NCI-H510A treated with DMSO at 0.1 percent for 48 hours (cell line): ENCODE measurements at regions not wholly inside any gene's neighbourhood (a gene's known extent, or its start where the extent isn't known, plus 50 kb on each side); places are given as distances from the start of the nearest gene placed in this dataset.

ENCODE experiments used
- DNase-seq: peaks from one replicate; lab custom pipeline; 2025; lab: John Stamatoyannopoulos, UW

DNA sequence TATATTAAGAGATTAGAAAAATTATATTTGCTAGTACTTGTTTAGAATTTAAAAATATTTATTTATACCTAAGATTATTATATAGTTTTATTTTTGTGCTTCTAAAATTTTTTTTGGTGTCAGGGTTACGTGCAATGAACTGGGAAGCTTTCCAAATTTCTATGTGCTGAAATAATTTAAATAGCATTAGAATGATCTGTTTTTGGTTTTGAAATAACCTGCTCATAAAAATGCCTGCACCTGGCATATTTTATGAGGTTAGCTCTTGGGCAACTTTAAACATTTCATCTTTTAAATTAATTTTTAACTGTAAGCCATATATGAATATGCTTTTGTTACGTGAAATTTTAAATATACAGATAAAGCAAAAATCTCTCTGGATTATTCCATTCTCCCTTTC lies 482.5 kb downstream of the GLRX3 start:
- no peak for DNase-seq

- no peak for DNase-seq
Observed at GRCh38 chr10:130621231-130621775, 485.1 kb downstream of the GLRX3 start.

- no peak for DNase-seq
Observed at GRCh38 chr10:130623680-130624267, 487.6 kb downstream of the GLRX3 start.

DNA sequence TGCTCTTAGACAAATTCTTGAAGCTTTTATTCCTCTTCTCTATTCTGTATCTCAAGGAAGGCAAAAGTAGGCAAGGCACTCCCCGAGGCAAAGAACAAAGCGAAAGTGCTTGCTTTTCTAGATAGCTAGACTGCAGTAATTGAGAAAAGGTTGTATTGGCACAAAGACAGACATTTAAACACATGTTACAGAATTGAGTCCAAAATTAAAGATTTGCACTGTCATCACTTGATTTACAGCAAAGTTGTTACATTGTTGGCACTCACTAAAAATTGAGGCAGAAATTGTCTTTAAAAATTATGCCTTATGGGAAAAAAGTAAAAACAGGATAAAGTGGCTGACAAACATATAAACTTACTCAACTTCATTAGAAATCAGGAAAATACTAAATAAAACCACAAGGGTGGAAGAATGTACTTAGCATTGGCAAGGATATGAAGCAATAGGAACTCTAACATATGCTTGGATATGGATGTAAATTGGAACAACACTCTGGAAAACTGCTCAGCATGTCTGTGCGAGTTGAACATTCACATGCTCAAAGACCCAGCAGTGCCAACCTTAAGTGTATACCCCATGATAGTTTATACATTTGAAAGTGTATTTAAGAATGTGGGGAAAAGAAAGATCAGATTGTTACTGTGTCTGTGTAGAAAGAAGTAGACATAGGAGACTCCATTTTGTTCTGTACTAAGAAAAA lies 491.3 kb downstream of the GLRX3 start:
- no peak for DNase-seq

- DNase-seq: no peak
Observed at GRCh38 chr10:130630135-130630534, 493.9 kb downstream of the GLRX3 start.

GRCh38 chr10:130631142-130632096 lies 495.2 kb downstream of the GLRX3 start:
- DNase-seq: no peak

- no peak for DNase-seq
Observed at GRCh38 chr10:130634816-130635215, 498.6 kb downstream of the GLRX3 start.

DNA sequence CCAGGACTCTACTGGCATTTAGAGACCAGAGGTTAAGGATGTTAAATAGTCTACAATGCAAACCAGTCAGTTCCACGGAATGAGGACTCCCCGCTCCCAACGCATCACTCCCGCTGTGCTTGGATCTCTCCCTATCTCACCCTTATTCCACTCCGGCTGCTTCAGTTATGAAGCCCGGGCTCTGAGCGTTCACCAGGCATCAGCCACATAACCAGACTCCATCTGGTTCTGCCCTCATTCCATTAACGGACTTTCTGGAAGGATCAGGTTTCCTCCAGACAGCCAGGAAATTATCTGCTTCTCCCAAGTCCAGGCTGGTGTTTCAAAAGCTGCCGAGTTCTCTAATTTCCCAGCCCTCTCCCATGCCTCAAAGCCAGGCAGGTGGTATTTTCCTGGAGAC lies 499.3 kb downstream of the GLRX3 start:
- DNase-seq: no peak

- no peak for DNase-seq
Observed at GRCh38 chr10:130636313-130636930, 500.2 kb downstream of the GLRX3 start.

- no peak for DNase-seq
Observed at GRCh38 chr10:130637089-130637676, 501.0 kb downstream of the GLRX3 start.

- DNase-seq: no peak
Observed at GRCh38 chr10:130638991-130639390, 502.8 kb downstream of the GLRX3 start.

GRCh38 chr10:130642926-130643325 lies 506.7 kb downstream of the GLRX3 start:
- DNase-seq: no peak

- no peak for DNase-seq
Observed at GRCh38 chr10:130647341-130647740, 511.1 kb downstream of the GLRX3 start.

- DNase-seq: no peak
Observed at GRCh38 chr10:130648807-130649206, 512.6 kb downstream of the GLRX3 start.

GRCh38 chr10:130652544-130652943 lies 516.4 kb downstream of the GLRX3 start:
- no peak for DNase-seq

GRCh38 chr10:130652964-130653578 lies 516.9 kb downstream of the GLRX3 start:
- DNase-seq: no peak

GRCh38 chr10:130654726-130655125 lies 518.5 kb downstream of the GLRX3 start:
- DNase-seq: no peak

DNA sequence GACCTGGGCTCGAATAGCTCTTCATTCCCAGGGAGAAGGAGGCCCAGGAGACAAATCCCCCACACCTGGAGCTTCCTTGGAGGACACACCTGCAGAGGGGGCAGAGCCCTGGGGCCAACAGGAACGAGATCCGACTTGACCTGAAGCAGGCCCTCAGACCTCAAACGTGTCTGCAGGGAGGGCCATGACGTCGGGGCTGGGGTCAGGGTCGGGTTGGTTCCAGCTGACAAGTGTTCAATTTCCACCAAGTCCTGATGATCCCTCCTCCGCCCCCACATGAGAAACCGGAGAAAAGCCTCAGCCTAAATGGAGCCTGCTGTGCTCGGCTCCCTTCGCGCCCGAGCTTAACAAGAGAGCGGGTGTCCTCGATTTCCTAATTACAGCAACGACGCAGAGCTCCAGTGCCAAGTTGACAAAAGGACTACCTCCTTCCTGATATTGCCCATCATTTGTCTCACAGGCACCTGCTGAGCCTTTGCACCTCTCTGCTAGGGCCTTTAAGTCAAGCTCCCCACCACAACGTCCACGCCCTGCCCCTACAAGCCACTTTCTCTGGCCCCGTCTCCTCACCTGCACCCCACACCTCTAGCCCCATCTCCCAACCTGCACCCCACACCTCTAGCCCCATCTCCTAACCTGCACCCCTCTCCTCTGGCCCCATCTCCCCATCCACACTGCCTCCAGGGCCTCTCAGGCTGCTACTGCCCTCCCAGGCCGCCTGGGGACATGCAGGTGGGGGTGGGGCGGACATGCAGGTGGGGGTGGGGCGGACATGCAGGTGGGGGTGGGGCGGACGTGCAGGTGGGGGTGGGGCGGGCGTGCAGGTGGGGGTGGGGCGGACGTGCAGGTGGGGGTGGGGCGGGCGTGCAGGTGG lies 519.4 kb downstream of the GLRX3 start:
- no peak for DNase-seq

GRCh38 chr10:130656187-130656575 lies 520.0 kb downstream of the GLRX3 start:
- DNase-seq: no peak

- DNase-seq: no peak
Observed at GRCh38 chr10:130656582-130657133, 520.5 kb downstream of the GLRX3 start.
